Stimulated activated CD4-positive, alpha-beta T cell treated with anti-CD3 and anti-CD28 coated beads, Interleukin-1b, Interleukin-23, amount 100 ng/mL, for 48 hours (primary cell): ENCODE measurements at regions not wholly inside any gene's neighbourhood (a gene's known extent, or its start where the extent isn't known, plus 50 kb on each side); places are given as distances from the start of the nearest gene placed in this dataset.

Experiments
- DNase-seq: peaks from one replicate; pipeline ENCODE4 v3.0.0-alpha.2; 2020

DNA sequence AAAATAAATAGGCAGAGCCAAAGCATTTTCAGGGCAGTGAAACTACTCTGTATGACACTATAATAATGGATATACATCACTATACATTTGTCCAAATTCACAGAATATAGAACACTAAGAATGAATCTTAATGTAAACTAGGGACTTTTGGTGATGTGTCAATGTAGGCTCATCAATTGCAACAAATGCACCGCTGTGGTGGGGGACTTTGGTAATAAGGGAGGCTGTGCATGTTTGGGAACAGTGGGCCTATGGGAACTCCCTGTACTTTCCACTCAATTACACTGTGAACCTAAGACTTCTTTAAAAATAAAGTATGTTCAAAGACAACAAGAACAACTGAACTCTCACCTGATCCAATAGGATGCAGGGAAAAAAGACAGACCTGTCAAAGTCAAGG is 220.7 kb downstream of the CMPK2 start:
- no peak for DNase-seq

DNA sequence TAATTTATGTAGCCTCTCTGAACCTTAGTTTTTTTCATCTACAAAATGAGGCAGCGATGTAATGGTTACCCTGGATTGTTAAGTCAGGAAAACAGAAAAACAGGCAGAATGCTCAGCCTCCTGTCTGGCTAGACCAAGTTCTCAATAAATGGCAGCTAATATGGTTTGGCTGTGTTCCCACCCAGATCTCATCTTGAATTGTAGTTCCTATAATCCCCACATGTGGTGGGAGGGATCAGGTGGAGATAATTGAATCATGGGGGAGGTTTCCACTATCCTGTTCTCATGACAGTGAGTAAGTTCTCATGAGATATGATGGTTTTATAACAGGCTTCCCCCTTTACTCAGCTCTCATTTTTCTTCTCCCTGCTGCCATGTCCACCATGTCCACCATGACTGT is 220.0 kb downstream of the CMPK2 start:
- DNase-seq, result no peak

DNA sequence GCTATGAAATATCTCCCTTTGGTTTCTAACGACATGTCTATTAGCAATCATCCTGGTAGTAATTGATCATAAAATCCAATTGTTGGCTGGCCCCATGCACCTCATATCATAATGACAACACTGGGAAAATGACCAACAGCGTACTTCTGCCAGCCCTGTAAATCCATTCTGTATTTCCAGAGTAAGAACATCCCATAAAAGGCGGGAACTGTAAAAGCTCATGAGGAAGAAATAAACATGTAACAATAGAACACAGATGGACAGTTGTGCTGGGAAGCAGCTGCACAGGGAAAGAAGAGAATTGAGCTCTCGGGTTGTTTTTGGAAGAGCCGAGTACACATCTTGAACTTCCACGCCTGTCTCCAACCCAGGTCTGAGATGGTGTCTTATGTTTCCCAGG is 218.7 kb downstream of the CMPK2 start:
- DNase-seq, result no peak

DNA sequence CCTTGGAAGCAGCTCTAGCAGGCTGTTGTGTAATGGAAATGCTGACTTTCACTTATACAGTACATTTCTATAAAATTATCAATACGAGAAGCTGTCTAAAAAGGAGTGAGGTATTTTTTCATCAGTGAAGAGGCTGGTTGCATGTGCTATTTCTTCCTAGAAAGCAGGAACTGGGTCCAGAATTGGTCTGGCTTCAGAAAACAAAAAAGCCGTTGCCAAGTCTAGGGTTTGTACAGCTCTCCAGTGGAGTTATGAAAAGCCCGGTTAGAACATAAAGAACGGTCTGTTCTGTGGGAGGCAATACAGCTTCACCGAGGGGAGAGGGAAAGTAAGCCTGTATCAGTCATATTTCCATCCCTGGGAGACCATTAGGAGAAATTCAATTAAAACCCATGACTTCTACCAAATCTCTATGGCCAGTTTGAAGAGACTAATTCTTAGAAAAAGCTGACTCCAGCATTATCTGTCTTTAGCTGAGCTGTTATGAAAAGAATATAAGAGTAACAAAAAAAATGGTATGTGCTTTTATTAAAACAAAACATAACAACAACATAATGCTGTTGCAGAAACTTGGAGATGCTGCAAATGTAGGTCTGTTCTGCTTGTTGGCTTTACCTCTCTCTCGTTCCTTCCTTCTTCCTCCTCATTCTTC is 217.0 kb downstream of the CMPK2 start:
- no peak for DNase-seq

DNA sequence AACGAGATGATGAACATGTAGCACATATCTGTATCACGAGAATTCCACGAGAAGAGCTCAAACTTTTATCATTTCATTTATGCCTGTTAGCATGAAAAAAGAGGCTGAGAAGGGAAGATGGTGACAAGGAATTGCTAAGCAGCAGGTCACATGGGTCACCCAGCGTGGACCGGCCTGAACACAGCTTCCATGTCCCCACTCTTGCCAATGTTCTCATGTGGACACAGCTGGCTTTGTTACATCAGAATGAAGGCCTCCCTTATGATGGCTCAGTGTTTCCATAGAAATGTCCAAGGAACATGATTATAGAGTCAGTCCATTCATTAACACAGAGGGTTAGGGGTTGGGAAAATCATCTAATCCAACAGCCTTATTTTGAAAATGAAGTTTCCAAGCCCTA is 215.4 kb downstream of the CMPK2 start:
- DNase-seq, result no peak

DNA sequence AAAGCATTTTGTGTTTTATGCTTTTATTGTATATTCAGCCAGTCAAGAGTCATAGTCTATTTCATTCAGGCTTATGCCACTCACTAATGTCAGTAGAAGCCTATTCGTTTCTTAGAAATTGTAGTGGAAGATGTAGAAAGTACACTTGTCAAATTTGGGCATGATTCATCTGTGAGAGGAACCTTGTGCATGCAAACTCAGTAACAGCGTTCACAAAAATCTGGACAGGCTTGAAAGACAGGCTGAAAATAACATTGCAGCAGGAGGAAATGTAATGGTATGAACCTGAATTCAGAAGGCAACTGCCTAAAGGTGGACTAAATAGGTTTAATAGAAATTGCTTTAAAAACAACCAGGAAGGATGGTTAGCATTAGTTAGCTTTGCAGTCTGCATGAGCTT is 213.5 kb downstream of the CMPK2 start:
- no peak for DNase-seq

DNA sequence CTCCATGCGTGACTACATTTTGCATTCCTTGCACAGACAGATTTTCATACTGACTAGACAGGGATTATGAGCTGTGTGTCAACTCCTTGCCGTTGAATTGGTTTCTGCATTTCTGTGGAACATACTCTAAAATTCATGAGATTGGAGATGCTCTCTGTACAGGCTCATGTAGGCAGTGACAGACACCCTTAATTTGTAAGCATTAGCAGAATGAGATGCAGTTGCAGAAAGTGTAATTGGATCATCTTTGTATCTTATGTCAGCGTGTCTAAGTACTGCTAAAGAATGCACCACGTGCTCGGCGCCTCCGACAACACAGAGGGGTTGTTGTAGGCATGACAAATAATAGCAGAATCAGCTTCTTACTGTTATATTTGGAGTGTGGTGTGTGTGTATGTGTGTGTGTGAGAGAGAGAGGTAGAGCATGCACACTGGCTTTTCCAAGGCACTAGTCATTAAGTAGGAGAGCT is 212.4 kb downstream of the CMPK2 start:
- DNase-seq, result no peak

DNA sequence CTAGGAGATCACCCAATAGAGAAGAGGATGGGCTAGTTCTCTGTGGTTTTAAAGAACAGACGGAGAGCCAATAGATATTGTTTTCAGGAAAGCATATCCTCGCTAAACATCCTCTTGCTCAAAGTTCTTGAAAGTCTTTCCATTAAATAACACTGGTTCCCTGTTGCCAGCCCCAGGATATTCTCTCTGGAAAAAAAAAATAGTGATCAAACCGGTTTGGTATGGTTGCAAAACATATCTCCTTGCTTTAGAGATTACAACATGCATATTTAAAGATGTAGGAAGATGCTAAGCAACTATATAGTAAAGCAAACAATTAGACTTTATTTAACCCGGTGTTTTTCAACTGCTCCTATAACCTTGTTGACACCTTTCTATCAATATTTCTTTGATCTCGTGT is 211.4 kb downstream of the CMPK2 start:
- no peak for DNase-seq

DNA sequence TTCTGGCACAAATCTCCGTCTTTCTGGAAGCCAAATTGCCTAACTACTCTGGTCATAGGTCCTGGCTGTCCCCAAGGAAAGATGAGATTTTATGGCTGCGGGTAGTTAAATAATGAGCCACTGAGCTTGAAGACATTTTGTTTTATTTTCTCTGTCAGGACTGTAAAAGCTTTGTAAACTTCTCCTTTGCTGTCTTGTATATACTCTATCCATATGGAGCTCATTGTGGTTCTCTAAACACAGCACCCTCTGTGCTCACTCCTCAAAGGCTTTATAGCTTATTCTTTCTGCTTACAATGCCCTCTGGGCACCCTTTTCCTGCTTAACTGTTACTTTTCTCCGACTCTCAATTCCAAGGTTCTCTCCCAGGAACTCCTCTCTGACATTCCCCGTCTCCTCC is 209.1 kb downstream of the CMPK2 start:
- DNase-seq, result no peak

DNA sequence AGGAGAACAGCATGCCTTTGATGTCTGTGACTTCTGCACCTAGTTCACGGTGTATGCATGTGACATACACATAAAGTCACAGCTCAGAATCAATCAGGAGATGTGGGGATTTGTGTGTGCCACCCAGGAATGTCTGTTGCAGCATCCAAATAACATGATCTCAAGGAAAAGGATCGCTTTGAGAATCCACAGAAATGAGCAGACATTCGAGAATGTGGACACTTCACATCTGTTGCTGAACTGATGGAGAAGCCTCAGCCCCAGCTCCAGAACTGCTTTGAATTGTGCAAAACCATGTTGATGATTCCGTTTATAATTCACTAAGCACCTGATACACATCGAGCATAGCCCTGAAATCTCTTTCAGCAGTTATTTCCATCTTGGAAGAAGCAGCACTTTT is 208.6 kb downstream of the CMPK2 start:
- DNase-seq, result no peak

DNA sequence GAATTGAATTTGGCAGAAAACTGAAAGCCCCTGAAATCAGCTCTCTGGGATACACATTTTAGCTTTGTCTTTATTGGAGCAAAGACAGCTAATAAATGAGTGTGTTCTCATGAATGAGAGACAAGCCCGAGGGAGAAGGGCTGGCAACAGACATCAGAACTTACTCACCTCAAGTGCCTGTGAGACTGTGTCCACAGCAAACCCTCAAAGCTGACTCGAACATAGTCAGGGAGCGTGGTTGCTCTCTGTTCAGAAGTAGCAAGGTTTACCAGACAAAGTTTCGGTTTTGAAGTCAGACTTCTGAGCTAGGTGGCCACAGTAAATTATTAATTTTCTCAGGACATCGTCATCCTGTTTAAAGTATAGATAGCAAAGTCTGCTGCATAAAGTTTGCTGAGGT is 207.9 kb downstream of the CMPK2 start:
- DNase-seq, result no peak

DNA sequence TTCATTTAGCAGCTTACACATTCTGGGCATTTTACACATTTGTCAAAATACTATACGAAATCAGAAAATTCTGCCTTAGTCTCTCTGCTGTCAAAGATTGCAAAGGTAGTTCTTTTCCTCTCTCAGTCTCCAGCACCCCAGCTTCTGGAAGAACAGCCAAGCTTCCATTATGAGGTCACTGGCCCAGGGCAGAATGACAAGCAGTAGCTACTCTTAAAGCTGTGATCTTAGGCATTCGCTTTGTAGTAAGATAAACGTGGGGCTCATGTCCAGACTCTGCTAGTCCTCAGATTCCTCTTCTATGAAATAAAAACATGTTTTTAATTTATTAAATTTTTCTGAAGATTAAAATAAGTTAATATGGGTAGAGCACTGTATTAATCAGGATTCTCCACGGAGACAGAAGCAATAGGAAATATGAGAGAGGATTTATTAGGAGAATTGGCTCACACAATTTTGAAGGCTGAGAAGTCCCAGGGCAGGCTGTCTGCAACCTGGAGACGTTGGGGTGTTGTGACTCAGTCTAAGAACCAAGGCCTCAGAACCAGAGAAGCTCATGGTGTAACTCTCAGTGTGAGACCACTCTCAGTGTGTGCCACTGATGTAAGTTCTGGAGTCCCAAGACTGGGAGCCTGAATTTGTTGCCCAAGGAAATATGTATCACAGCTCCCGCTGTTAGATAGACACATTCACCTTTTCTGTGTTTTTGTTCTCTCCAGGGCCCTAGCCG is 201.2 kb downstream of the CMPK2 start:
- no peak for DNase-seq

DNA sequence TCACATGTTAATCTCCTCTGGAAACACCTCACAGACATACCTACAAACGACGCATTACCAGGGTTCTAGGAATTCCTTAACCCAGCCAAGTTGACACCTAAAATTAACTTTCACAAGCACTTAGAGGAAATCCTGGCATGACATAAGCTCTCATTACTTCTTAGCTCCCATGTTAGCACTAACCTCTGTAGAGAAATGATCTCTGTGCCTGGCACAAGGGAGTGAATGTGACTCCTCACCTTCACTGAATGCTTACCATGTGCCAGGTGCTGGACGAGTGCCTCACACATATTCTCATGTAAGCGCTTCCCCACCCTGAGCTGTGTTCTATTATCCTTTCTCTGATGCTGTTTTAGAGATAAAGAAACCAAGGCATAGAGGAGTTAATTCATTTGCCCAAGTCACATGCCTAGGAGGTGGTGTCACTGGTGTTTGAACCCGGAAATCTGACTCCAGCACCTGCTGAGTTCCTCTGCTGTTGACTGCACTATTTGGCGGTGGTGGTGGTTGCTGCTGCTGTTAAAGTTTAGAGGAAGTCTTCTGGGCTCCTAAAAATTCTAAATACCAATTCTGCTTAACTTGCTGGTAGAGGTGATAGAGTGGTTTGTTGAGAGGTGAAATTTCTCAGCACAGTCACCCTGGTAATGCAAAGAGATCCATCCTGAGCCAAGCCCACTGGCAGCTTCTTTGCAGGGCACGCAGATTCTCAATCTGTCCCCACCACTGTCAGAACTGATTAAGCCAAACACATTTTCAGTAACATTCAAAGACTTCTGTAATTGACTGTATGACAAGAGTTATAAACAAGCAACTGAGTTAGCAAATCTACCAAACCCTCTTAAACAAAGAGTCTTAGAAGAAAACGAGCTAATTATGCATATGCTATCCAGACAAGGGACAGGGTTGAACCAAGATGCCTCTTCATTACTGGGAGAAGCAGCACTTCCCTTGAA is 200.3 kb downstream of the CMPK2 start:
- DNase-seq, result no peak

DNA sequence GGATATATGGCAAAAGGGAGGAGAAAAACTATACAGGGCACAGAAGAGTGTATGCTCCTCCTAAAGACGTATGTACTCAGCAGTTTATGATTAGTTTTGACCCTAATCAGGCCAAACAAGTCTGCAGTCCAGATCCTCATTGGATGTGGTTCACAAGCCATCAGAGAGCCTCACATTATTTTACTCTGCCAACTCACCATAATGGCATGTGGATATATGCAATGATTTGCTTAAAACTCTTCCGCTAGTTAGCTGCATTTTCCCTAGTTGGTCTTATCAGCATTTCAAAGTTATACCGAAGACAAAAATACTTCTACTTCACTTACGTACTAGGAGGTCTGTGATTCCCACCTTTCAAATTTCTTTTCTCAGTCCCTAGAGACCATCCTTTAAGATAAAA is 198.4 kb downstream of the CMPK2 start:
- no peak for DNase-seq

DNA sequence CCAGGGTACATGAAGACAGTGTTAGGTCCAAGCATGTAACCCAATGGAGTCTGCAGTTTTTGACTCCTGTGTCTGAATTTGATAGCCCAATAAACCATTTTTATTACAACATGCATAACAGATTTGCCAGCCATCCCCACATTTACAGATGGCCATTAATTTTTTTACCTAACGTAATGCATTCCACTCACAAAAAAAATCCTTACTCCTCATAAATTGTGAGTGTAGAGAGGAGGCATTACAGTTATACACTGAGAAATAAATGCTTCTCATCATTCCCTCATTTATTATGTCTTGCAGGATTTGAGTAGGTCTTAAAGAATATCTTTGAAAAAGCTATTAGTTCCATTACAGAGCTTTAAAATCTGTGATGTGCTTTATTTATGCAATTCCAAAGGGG is 193.8 kb downstream of the CMPK2 start:
- no peak for DNase-seq

DNA sequence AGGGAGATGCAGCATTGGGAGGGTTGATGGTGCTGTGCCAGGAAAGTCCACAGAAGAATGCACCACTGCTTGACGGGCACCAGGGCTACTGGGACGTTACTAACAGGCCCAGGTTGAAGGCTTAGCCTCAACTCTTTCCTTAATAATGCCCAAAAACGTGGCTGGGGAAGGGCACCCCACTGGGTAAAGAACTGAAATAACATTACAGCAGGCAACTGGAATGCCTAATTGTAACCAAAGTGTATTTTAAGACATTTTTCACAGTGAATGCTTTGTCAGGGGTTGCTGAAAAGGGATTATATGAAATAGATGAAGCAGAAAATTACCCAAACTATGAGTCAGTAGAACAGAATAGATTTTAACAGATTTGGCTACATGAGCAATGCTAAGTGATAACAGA is 191.3 kb downstream of the CMPK2 start:
- DNase-seq, result no peak

DNA sequence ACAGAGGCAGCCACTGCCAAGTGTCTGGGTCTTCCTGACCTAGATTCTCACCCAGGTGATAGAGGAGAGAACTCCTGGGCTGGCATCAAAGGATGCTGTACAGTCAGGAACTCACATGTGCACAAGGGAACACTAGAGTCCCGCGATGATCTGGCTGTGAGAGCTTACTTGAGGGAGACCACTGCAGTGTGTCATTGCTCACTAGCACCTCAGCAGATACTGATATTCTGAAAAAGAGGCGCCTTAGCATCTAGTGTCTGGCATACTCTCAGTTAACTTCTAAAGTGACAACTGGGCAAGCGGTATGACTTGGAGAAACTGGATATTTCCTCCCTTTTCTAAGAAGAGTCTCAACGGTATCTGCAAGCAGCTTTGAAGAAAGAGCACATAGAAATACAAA is 189.9 kb downstream of the CMPK2 start:
- no peak for DNase-seq

DNA sequence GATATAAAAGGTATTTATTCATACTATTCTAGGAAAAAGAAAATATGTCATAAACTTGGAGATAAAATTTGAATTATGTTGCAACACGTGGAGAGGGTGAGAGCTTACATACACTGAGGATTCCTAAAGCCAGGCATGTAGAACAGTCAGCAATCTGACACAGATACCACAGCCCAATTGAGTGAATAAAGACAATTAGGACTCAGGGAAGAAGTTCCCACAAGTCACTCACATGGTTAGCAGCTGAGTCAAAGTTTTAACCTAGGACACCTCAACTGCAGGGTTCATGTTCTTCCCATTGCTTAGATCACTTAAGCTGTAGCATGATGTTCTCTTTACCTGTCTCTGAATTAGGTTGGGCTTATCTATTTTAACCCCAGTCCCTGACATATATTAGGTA is 189.5 kb downstream of the CMPK2 start:
- no peak for DNase-seq

DNA sequence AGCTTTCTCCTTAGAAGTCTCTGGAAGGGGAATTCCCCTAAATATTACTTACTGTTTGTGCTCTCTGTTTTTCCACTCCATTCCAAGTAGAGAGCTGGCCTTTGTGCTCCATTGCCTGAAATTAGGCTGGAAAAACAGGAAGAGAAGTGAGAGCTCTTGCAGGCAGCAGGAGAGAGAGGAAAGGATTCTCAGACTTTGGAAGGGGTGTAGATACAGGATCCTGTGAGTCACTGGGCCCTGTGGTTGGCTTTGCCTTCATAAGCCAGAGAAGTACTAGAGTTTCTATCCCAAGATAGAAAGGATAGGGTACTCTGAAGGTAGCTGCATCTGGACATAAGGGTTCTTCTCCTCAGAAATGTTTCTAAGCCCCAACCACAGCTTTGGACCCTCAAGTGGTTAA is 188.9 kb downstream of the CMPK2 start:
- DNase-seq, result no peak

DNA sequence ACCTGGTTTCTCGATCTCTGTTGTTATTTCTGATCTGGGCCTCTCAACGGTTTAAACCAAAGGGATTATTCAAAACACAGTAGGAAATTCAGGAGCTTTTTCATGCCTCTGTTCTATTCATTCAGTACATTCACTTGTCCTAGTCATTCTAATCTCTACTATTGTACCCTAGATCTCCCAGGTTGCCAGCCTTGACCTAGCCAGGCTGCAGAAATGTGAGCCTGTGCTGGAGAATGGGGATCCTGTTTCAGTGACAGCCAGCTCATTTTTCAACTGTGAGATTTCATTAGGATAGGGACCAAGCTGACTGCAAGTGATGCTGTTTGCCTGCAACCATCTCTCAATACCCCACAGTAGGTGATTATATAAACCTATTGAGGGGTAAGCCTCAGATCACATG is 186.2 kb downstream of the CMPK2 start:
- no peak for DNase-seq

DNA sequence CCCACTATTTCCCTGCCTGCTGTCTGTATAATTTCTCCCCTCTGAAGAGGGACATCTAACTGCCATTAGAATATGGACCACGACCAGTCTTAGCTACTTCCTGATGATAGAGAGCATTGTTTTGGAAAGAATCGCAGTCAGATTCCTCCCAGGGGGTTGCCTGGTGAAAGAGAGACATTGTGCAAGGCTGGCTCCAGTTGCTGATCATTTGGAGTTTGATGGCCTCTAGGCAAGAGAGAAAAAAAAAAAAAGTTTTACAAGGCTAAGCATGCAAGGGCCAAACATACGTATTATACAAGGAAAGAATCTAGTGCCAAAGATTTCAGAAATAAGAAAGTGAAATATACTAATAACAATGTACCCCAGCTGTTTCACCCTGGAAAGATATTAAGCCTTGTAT is 182.2 kb downstream of the CMPK2 start:
- DNase-seq, result no peak

DNA sequence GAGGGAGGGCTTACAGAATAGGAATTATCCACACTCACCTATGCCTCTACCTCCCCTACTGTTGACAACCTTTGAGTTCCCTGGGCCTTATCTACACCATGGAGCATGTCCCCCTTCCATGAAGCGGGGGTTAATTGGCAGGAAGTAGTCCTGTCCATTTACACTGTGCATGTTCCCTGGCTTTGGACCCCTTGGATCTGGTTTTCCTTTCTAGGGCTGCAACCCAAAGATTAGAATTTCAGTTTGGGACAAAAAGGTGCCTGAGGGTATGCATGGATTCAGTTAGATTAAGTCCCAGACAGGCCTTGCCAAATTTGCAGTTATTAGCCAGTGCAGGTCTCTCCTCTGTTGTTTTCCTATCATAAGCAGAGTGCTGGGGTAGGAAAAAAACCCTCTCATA is 180.3 kb downstream of the CMPK2 start:
- no peak for DNase-seq

DNA sequence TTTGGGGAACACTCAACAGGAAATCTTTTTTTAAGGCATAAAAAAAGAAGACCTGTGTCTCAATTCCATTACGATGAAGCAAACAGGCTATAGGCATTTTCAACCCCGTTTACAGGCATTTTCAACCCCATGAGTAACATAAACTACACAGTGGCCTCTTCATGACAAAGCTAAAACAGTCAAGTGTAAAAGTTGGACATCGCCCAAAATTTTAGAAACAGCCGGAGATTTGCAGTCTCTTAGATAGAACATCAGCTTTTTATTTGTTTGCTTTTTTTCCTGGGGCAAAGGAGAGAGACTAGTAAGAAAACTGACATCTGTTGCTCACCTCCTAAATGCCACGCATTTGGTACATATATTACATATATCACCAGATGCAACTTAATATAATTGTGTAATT is 173.7 kb downstream of the CMPK2 start:
- DNase-seq, result no peak

DNA sequence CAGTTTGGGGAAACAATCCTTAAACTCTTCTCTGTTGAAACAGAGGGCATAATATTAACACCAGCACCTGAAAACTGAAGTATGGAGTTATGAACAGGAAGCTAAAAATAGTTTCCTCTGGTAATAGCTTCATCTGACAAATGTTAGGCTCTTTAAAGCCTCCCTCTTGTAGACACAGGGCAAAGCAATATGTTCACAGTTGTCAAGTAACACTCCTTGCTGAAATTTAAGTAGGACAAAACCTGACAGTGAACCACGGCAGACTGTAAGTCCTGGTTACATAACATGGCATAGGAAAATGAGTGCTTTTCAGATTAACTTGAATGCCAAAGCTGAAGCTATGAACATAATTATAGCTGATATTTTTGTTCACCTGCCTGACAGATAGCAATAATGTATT is 172.9 kb downstream of the CMPK2 start:
- DNase-seq, result no peak
